CD4-positive, alpha-beta T cell treated with Interleukin-4 for 4 hours (primary cell): ENCODE measurements at regions not wholly inside any gene's neighbourhood (a gene's known extent, or its start where the extent isn't known, plus 50 kb on each side); places are given as distances from the start of the nearest gene placed in this dataset.
"Not testable (repeated sequence)": the region's sequence is repeated elsewhere in the genome, so short reads cannot be mapped to it uniquely, and the experiment has no call there.

Source experiments
- DNase-seq: peaks from one replicate; pipeline ENCODE4 v3.0.0-alpha.2; 2020

DNA sequence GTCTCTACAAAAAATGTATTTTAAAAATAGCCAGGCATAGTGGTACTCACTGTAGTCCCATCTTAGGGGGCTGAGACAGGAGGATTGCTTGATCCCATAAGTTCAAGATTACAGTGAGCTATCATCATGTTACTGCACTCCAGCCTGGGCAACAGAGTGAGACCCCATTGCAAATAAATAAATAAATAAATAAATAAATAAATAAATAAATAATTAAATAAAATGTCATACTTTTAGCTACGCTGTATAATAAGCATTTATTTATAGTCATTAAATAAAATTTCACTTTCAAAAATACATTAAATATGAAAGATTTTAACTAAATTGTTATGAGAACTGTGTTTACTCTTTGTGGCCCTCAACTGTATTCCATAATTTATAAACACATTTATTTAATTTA, 1124.2 kb downstream of the PCDH7 start:
- no peak for DNase-seq

GRCh38 chr4:31851946-31852345, 1131.8 kb downstream of the PCDH7 start:
- DNase-seq: no peak

GRCh38 chr4:31877429-31877828, 1157.3 kb downstream of the PCDH7 start:
- DNase-seq: no peak

DNA sequence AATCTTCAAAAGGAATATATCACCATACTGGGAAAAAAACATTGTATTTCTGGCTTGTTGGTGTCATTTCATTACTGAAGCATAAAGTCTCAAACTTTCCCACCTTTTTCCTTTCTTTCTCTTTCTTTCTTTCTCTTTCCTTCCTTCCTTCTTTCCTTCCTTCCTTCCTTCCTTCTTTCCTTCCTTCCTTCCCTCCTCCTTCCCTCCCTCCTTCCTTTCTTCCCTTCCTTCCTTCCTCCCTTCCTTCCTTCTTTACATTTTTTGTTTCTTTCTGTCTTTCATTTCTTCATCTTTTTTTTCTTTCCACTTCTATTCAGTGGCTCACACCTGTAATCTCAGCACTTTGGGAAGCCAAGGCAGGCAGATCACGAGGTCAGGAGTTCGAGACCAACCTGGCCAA, 1160.7 kb downstream of the PCDH7 start:
- not testable (repeated sequence) for DNase-seq

- no peak for DNase-seq
These were observed 1176.2 kb downstream of the PCDH7 start for GRCh38 chr4:31896349-31896748.

- no peak for DNase-seq
These were observed 1185.2 kb downstream of the PCDH7 start for GRCh38 chr4:31905363-31905762.

- no peak for DNase-seq
These were observed 1188.1 kb downstream of the PCDH7 start for GRCh38 chr4:31908261-31908660.

DNA sequence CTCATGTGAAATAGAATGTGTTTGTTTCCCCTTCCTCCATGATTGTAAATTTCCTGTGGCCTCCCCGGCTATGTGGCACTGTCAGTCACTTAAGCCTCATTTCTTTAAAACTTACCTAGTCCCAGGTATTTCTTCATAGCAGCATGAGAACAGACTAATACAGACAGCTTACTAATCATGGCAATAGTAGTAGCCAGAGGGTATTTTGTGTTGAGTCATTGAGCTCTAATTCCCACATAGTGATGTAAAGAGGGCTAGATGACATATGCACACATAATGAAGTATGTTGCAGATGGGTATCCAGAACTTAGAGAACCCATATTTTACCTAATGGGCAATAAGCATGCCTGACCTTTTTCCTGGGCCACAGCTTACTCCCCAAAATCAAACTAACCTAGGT, 1197.2 kb downstream of the PCDH7 start:
- DNase-seq: no peak

DNA sequence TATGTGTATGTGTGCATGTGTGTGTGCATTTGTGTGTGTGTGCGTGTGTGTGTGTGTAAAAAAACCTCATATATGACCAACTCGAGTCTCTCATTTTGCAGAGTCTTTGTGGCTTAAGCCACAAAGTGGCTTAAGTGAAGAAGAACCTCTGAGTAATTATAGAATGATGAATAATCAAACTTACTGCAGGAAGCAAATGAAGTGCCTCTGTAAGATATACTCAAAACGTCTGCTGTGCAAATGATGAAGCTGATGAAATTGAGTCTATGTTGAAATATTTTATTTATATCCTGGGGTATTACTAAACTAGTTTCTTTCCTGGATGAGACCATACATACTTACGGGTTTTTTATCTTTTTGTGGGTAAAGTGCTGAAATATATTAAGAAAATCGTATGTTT, 1198.7 kb downstream of the PCDH7 start:
- DNase-seq: no peak

DNA sequence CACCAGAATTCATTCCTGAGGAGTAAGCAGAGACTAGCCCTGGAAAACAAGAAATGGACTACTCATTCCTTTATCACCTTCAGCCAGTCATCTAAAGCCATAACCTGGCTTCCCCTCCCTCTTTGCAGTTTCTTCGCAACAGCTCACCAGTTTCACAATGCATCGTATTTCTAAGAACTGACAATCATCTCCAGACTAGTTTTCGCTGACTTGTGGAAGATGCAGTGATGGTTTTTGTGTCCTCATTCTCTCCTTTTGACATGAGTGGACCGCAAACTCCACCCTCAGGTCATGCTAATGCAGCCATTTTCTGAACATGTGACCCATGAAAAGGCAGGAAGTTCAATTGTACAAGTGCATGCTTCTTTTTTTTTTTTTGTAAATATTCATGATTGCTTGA, 1203.5 kb downstream of the PCDH7 start:
- DNase-seq: no peak

DNA sequence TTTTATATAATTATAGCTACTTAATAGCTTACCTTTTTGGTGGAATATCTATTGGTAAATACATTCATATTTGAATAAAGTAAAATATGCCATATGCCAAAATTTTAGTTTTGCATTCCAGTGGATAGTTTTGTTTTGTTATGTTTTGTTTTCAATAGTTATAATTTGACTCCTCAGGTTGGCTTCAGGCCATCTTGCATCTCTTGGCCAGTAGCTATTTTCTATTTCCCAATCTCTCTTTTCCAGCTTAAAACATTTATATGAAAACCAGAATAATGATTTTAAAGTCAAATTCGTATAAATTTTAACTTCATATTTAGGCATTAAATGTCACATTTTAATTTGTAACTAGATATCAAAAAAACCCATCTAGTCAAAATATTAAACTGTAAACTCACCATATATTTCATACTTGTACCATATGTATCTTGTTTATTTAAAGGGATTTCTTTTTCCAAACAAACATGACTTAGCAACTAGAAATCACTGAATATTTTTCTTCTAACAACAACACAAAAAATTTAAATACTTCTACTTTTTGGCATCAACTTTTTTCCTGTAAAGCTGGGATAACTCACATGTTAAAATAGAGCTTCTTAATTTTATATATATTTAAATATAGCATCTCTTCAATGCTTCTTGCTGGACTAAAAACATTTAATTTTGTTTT, 1209.6 kb downstream of the PCDH7 start:
- no peak for DNase-seq

DNA sequence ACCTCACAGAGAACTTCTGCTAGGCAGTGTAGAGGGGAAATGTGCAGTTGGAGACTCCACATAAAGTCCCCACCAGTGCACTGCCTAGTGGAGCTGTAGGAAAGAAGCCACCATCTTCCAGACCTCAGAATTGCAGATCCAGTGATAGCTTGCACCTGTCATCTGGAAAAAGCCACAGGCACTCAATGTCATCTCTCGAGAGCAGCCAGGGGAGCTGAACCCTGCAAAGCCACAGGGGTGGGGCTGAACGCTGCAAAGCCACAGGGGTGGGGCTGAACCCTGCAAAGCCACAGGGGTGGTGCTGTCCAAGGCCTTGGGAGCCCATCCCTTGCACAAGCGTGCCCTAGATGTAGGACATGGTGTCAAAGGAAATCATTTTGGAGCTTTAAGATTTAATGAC, 1226.3 kb downstream of the PCDH7 start:
- no peak for DNase-seq

DNA sequence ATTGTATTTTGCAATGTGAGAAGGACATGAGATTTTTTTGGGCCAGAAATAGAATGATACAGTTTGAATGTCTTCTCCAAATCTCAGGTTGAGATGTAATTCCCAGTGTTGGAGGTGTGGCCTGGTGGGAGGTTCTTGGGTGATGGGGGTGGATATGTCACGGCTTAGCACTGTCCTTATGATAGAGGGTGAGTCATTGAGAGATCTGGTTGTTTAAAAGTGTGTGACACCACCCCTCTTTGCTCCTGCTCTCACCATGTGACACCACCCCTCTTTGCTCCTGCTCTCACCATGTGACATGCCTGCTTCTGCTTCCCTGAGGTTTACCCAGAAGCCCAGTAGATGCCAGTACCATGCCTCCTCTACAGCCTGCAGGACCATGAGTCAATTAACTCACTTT, 1226.9 kb downstream of the PCDH7 start:
- no peak for DNase-seq

DNA sequence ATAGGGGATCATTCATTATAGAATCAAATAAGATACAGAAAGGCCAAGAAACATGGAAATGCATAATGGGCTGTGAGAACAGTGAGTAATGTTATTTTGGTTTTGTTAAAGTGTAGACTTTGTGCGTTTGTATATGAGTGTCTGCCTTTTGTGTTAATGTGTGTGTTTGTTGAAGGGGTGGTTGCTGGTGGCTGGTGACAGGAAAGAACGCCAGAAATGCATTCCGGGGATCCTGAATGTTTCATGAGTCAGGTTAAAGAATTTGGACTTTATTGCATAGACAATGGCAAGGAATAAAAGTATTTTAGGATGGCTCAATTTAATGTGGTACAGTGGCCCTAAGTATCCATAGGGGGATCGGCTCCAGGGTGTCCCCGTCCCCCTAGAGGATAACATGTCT, 1228.9 kb downstream of the PCDH7 start:
- no peak for DNase-seq

GRCh38 chr4:31955346-31955745, 1235.2 kb downstream of the PCDH7 start:
- DNase-seq: no peak

GRCh38 chr4:31959972-31960371, 1239.8 kb downstream of the PCDH7 start:
- DNase-seq: no peak

DNA sequence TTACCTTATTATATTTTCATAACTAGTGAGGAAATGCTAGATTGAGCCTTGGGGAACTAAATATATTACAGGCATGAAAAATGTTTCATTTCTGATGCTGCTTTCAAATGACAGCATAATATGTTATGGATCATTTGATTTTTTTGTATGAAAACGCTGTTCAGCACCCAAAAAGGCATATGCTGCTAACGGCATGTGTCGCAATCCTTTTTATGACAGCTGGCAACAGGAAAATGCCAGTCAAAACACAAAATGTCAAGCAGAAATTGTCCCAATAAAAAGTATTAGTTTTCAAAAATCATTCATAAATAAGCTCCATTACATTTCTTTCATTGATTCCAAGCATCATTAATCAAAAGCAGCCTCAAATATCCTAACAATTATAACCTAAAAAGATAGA, 1244.5 kb downstream of the PCDH7 start:
- no peak for DNase-seq

DNA sequence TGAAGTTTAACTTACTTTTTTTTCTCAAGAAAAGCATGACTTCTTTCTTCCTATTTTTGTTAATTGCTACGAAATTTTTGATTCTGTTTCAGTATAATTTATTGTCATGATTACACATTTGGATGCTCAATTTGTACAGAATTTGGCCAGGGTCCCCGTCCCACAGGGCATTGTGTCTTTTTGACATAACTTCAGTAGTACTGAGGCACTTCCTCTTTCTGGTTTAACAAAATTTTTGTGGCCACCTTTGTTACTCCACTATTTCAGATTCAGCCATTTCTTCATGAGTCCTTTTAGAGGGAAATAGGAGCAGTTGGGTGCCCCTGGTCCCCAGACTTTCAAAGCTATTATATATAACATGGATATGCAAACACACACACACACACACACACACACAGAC, 1248.7 kb downstream of the PCDH7 start:
- DNase-seq: no peak

- no peak for DNase-seq
These were observed 1254.4 kb downstream of the PCDH7 start for GRCh38 chr4:31974490-31975002.

DNA sequence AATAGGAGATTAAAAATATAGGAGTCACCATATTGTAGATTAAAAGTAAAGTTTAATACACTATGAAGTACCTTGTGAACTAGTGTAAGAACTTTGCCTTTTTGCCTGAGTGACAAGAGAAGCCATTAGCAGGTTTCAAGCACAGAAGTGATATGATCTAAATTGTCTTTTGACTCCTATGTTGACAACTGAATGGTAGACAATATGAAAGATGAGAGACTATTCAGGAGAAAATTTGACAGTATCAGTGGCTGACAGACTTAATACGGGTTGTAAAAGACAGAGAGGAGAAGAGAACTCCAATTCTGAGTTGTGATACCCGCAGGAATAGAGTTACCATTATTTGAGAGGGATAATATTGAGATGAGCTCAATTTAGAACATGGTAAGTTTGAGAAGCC, 1259.8 kb downstream of the PCDH7 start:
- no peak for DNase-seq

- DNase-seq: no peak
These were observed 1263.1 kb downstream of the PCDH7 start for GRCh38 chr4:31983246-31983645.

GRCh38 chr4:31983677-31984076, 1263.5 kb downstream of the PCDH7 start:
- DNase-seq: no peak

GRCh38 chr4:31984872-31985271, 1264.7 kb downstream of the PCDH7 start:
- DNase-seq: no peak

GRCh38 chr4:31995943-31996901, 1276.1 kb downstream of the PCDH7 start:
- DNase-seq: no peak
